Left renal cortex interstitium (tissue), 4 donors: ENCODE measurements at regions not wholly inside any gene's neighbourhood (a gene's known extent, or its start where the extent isn't known, plus 50 kb on each side); places are given as distances from the start of the nearest gene placed in this dataset.
"Not testable (repeated sequence)": the region's sequence is repeated elsewhere in the genome, so short reads cannot be mapped to it uniquely, and the experiment has no call there.

ENCODE experiments used
- DNase-seq, 4 donors: peaks; one replicate each; pipeline ENCODE4 v3.0.0-alpha.2; 2013; ENCODE audit warnings: low read depth in 4 of 4, low spot score in 2 of 4, missing footprints in 1 of 4

DNA sequence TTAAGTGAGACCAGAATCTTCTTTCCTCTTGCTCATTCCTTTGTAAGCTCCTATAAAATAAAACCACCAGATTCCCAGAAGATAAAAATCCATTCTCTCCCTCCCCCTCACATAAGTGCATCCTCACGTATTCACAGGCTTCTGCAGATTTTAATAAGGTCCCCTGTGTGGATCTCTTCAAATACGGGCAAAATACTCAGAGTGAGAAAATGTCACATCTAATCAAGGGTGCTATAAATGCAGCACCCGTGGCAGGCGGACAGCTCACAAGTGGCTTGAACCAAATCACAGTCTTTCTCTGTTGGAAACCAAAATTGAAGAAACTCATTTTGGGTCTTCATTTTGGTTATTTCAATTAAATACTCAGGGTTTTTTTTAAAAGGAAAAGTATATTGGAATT is 212.9 kb upstream of the CMC1 start:
- no peak for DNase-seq

DNA sequence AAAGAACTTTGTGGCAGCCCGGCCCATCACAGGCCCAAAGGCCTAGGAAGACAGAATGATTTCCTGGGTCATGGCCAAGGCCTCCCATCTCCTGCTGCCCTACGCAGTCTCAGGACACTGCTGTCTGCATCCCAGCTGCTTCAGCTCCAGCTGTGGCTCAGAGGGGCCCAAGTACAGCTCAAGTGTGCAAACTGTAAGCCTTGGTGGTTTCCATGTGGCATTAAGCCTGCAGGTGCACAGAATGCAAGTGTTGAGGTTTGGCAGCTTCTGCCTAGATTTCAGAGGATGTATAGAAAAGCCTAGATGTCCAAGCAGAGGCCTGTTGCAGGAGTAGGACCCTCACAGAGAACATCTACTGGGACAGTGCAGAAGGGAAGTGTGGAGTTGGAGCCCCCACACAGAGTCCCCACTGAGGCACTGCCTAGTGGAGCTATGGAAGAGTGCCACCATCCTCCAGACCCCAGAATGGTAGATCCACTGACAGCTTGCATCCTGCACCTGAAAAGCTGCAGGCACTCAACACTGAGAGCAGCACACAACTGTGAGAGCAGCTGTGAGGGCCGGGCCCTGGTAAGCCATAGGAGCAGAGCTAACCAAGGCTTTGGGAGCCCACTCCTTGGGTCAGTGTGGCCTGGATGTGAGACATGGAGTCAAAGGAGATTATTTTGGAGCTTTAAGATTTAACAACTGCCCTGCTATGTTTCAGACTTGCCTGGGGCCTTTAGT is 208.2 kb upstream of the CMC1 start:
- DNase-seq, result no peak

DNA sequence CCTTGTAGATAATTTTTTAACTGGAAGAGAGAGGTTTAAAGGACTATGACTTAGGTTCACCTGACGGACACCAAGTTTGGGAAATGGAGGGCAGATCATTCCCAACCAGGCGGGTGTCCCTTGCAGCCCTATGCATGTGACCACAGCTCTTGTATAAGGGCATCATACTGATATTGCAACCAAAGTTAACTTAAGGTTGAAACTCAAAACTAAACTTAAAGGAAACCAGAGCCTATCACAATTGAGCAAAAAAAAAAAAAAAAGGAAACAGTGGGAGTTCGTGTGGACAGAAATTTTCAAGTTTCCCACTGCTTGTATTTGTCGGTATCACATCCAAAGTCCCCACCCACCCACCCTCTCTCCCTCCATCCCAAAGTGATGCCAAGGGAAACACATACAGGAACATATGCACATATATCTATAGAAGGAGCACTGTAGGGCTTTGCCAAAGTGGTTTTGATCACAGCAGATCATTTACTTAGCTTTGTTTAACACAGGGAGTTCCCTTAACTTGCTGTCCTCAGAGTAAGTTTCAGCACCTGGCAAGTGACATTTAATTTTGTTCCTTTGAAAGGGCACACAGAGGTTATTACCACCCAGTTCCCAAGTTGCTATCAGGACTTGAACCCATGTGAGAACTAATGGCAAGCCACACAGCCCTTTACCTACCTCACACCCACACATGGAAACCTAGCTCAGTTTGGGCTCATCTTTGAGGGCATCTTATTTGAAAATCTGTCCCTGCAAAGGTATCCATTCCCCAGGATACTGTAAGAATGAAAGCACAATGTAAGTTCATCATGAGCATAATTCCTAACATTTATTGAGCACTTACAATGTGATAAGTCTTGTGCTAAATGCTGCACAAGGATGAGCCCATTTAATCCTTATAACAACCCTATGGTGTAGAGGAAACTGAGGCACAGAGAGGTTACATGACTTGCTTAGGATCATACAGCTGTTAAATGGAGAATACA is 204.5 kb upstream of the CMC1 start:
- no peak for DNase-seq

DNA sequence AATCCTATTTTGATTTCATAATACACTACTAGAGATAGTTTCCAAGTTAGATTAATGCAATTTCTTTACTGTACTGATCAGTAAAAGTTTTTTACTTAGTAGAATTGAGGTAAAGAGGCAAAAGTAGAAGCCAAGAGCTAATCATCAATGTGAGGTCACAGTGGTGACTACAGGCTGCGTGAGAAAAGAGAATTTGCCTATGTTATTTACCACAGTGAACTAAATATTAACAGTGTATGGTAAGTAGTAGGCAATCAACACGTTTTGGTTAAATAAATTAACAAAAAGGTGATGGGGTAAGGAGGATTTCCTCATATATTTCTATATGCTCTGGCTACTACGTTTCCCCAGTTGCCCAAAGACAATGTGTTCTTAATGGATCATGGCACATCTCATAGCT is 202.2 kb upstream of the CMC1 start:
- DNase-seq, result no peak

DNA sequence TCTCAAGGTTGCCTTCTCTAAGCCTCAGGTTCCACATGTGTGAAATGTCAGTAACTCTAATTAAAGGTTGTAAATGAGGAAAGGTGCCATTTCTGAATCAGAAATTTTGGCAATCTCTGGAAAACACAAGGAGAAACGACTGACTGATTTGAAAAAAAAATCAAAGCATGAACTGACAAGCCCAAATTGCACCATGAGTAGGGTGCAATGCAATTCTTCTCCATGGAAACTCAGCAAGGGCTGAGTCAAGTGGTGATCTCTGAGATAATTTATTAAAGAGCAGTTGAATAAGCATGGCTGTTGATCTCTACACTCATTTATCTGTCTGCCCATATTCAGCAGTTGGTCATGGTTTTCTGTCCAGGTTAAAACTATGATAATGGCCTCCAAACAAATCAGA is 201.6 kb upstream of the CMC1 start:
- DNase-seq, result no peak

DNA sequence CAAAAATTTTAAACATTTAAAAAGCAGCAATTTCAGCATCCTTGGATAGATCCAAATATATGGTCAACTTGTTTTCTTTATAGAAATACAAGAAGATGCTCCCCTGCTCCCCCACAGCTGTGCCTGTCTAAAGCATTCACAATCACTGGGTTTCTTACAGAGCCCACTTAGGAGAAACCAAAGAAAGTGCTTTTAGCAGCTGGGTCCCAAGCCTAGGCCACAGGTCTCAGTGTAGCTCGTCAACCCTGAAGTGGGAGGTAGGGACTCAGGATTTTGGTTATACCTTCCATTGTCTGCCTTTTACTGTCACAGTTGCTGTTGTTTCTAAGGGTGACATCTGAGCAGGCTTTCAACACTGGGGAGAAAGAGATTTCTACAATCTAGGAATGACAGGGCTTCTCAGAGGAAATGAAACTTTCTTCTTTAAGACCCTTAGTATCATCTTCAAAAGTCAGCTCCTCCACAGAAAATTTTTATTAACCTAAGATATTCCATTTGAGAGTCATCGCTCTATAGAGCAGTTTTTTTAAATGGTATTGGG is 199.3 kb upstream of the CMC1 start:
- no peak for DNase-seq

DNA sequence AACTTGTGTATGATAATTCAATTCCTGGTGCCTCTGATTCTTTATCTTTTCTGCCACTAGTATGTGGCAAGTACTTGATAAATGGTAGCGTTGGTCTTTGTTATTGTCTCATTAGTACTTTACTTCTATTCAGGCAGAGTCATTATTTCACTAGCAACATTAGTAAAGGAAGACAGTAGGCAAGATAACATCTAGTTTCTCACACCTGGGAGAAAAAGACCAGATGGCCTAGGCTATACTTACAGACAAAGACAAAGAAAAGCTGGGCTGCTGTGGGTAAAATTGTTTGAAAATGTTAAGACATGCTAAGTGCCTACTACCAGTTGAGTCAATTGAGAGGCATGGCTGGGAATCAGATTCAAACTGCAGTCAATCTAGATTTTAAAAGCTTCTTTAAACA is 198.7 kb upstream of the CMC1 start:
- DNase-seq, result no peak

DNA sequence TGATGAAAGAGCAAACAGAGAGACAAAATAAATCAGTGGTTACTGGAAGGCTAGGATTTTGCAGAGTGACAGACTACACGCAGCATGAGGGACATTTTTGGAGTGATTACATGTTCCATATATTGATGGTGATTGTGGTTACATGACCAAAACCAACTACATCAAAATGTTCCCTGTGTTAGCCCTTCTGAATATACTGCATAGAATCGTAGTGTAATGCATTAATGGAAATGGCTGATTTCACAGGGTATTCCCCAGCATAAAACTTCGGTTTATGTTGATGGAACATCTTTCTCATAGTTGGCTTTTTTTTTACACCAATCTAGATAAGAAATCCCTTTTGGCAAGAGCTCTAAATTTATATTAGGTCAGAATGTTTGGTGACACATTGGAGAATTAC is 191.3 kb upstream of the CMC1 start:
- no peak for DNase-seq

DNA sequence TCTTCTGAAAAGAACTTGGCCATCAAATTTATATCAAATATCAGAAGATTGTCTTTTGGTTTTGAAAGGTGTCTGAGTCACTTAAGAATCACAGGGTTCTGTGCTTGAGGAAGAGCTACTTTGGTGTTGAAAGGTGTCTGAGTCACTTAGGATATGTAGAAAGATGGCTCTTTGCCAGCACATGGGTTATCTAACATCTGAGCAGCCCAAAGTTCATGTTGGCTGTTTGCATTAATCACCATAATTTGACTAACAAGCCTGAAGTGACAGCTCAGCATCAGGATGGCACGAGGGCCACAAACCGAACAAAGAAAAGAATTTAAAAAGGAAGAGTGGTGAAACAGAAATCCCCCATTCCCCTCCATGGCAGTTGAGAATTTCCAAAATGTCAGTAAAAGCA is 190.5 kb upstream of the CMC1 start:
- no peak for DNase-seq

DNA sequence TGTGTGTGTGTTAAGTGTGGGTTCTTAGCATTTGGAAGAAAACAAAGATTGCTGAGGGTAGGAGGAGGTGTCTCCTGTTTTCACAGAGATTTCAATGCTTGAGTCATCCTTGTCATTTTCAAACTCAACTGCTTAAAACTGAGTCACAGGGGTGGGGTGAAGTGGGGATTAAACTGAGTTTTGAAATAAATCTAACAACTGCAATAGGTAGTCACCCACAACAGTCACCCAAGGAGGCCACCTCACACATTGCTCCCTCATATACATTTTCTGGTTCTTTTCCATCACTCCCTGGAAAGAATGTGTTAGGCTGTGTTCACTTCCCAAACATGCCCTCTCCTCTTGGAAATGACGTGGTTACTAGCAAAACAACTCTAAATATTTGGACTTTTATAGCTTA is 187.7 kb upstream of the CMC1 start:
- DNase-seq, result no peak

DNA sequence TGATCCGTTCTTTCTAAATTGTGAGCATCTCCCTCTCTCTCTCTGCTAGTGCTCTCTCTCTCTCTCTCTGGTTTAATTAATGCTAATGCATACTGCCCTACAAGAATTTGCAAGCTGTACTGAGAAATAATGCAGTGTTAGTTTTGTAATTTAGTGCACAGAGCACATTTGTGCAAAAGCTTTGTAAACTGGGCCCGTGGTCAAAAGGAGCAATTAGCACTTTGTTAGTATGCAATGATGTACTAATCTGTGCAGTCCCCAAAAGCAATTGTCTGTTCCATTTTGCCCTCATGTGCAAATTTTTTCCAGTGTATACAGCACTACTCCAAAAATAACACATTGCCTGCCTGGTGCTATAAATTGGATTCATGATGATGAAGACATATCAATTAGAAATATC is 184.6 kb upstream of the CMC1 start:
- DNase-seq, result no peak

DNA sequence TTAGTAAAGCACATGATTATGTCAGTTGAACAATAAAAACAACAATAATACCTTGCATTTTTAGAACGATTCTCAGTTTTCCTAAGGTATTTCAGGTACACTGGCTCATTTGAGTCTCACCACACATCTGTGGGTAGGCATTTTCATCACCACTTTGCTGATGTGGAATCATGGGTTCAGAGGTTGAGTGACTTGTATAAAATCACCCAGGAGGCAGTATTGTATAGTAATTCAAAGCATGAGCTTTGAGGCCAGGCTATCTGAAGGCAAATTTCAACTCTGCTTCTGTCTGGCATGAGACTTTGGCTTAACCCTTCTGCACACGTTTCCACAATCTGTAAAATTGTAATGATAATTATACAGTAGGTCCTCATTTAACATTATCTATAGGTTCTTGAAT is 183.9 kb upstream of the CMC1 start:
- no peak for DNase-seq

DNA sequence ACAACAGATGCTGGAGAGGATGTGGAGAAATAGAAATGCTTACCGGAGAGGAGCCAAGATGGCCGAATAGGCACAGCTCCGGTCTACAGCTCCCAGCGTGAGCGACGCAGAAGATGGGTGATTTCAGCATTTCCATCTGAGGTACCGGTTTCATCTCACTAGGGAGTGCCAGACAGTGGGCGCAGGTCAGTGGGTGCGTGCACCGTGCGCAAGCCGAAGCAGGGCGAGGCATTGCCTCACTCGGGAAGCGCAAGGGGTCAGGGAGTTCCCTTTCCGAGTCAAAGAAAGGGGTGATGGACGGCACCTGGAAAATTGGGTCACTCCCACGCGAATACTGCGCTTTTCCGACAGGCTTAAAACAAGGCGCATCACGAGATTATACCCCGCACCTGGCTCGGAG is 182.2 kb upstream of the CMC1 start:
- not testable (repeated sequence) for DNase-seq

DNA sequence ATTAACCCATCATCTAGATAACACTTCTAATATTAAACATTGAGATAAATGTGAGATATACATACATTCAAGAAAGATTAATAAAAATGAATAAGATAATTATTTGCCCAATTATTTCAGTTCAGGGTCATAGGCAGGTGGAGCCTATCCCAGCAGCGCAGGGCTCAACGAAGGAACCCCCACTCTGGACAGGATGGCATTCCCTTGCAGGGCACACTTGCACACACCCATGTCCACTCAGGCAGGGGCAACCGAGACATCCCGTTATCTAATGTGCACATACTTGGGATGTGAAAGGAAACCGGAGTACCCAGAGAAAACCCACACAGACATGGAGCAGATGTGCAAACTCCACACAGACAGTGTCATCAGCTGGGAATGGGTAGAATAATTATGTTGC is 175.4 kb upstream of the CMC1 start:
- no peak for DNase-seq

DNA sequence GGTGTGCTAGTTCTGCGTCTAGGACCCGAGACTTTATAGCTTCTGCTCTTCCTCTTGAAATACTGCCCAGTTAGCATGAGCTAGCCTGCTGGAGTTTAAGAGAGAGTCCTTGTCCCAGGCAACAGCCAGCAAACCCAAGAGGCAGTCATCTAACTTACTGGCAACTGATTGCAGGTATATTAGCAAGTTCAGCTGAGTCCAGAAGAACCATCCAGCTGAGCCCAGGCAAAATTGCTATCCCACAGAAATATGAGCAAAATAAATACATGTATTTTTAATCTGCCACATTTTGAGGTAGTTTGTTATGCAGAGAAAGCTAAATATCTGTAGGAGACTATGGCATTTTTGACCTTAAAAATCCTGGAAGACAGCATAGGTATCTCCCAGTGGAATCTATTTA is 174.4 kb upstream of the CMC1 start:
- no peak for DNase-seq

DNA sequence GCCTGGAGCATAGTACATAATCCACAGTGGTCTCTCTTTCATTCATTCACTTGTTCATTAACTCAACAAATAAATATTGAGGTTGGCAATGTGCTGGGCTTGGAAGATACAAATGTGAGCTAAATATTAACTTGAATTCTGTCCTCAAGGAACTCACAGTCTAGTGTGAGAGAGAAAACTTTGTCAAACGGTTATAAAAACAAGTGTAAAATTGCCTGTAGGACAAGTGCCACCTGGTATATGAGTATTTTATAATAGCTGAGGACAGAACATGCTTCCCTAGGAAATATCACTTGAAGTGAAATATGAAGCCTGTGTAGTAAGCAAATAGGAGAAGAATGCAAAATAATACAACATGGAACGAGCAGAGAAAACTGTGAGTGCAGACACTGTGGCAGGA is 173.1 kb upstream of the CMC1 start:
- no peak for DNase-seq

DNA sequence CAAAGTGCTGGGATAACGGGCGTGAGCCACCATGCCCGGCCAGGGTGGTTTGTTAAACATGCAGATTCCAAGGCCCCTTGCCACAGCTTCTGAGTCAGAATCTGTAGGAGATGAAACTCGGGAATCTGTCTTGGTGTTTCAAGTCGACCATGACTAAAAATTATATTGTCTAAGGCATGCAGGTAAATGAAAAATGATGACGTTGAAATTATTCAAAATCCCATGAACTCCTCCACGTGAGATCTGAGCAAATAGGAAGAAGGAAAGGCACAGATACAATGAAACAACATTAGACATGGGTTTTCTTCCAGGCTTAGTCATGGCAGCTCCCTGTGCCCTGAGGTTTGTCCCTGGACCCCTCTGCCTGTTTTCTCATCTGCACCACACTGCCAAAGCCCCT is 172.0 kb upstream of the CMC1 start:
- no peak for DNase-seq

DNA sequence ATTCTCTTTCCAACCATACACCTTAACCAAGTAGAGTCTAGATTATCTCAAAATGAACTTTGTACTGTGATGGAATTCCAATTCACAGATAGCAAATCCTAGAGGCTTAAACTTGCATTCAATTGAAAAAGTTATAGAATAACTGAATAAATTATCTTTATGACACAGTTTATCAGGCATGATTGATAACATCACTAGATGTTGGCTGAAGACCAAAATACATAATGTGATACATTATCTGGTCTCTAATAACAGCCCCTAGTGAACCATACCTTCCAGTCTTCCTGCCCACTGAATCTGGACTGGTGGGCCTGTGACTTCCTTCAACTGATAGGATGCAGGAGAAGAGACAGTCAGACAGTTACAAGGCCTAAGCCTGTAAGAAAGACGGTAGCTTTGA is 165.2 kb upstream of the CMC1 start:
- DNase-seq, result no peak

DNA sequence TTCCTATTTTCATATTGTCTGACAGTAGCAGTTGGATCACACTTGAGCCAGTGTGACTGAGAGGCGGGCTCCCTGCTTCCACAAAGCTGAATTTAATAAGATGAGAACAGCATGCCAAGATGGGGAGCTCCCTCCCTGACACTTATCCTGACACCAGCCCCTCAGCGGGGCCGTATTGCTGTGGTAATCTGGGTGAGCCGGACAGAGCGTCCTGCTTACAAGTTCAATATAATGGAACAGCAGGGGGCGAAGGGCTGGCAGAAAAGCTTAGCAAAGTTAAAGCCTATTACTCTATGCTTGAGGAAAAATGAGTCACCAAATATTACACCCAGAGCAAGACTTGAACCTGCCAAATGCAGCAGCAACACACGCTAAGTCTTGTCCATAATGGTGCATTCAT is 163.8 kb upstream of the CMC1 start:
- DNase-seq, result no peak

DNA sequence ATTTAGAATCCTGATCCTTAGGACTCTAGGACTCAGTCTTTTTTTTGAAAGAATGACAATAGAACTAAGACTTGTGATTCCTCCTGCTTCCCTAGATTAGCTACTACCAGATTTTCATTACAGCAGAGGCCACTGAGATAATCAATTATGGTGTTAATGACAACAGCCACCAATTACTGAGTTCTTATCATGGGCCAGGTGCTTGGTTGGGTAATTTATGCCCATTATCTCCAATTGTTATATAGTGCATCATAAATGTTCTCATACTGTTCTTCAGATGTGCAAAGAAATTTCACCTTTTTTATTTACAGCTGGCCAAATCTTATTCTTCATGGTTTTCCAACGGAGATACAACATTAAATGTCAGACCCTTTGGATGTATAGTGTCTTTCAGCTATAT is 162.9 kb upstream of the CMC1 start:
- DNase-seq, result no peak

DNA sequence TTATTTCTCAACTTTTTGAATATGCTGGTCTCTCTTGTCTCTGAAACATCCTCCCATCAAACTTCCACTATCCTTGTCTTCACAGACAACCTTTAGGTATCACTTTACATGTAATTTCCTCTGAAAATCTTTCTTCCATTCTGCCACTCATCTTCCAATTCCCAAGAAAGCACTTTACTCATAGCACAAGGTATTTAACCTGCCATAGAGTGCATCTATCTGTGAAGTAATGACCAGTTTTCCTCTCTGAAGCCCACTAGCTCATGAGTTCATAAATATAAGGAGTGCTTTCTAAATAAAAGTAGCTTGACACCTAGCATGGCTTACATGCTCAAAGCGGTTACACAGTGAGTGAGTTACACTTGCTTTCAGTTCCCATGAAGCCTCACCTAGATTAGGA is 160.7 kb upstream of the CMC1 start:
- DNase-seq, result no peak

DNA sequence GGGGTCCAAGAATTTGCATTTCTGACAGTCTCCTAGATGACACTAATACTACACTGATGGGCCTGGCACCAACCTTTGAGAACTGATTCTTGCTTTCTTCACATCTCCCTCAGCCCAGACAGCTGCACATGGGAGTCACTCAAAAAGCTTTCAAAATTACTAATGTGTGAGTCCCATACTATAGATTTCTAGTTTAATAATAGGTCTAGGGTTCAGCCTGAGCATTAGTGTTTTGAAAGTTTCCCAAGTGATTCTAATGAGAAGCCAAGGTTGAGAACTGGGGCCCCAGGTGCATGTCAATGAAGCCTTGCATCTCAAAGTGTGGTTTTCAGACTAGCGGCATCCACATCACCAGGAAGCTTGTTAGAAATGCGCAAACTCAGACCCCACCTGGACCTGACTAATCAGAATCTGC is 159.9 kb upstream of the CMC1 start:
- no peak for DNase-seq
